GM23248 (cell line): ENCODE measurements at regions not wholly inside any gene's neighbourhood (a gene's known extent, or its start where the extent isn't known, plus 50 kb on each side); places are given as distances from the start of the nearest gene placed in this dataset.
A peak's percentile ranks its signal among the peaks of the same experiment; 100 is the strongest.

Experiments
- DNase-seq: peaks from one replicate; pipeline ENCODE4 v3.0.0-alpha.2; 2015
- H2AFZ ChIP-seq: fragments of 200-600 bp; sonication (generic); 2 replicates; pipeline ENCODE4 v1.6.1; 2016; ENCODE audit warnings: antibody characterized with exemption
- H3F3A ChIP-seq: fragments of 200-600 bp; sonication (generic); 2 replicates; pipeline ENCODE4 v1.6.1; 2016; ENCODE audit warnings: mild to moderate bottlenecking, antibody characterized with exemption, mixed run types; ENCODE audit not compliant: insufficient read depth
- H3K27ac ChIP-seq: fragments of 200-600 bp; sonication (generic); 2 replicates; pipeline ENCODE4 v1.5.1; 2016; ENCODE audit warnings: mild to moderate bottlenecking
- H3K27me3 ChIP-seq: fragments of 200-600 bp; sonication (generic); replicated peaks from 2 replicates; pipeline ENCODE4 v1.6.1; 2016; ENCODE audit warnings: mild to moderate bottlenecking; ENCODE audit not compliant: insufficient read depth
- H3K36me3 ChIP-seq: fragments of 200-600 bp; sonication (generic); 2 replicates; pipeline ENCODE4 v1.6.1; 2016; ENCODE audit warnings: low read depth, mild to moderate bottlenecking
- H3K4me1 ChIP-seq: fragments of 200-600 bp; sonication (generic); 2 replicates; pipeline ENCODE4 v1.6.1; 2016; ENCODE audit warnings: mild to moderate bottlenecking; ENCODE audit not compliant: insufficient read depth
- H3K4me2 ChIP-seq: fragments of 200-600 bp; sonication (generic); one replicate; pipeline ENCODE4 v1.6.1; 2016; ENCODE audit warnings: mild to moderate bottlenecking; ENCODE audit not compliant: unreplicated experiment
- H3K4me3 ChIP-seq: fragments of 200-600 bp; sonication (generic); 2 replicates; pipeline ENCODE4 v1.5.1; 2016; ENCODE audit warnings: mild to moderate bottlenecking
- H3K79me2 ChIP-seq: fragments of 200-600 bp; sonication (generic); 2 replicates; pipeline ENCODE4 v1.6.1; 2016; ENCODE audit warnings: mild to moderate bottlenecking; ENCODE audit not compliant: insufficient read depth
- H3K9ac ChIP-seq: fragments of 200-600 bp; sonication (generic); 2 replicates; pipeline ENCODE4 v1.6.1; 2016; ENCODE audit warnings: mild to moderate bottlenecking
- H3K9me2 ChIP-seq: fragments of 200-600 bp; sonication (generic); 2 replicates; pipeline ENCODE4 v1.6.1; 2016; ENCODE audit warnings: mixed run types, mild to moderate bottlenecking, moderate library complexity; ENCODE audit not compliant: insufficient read depth
- H3K9me3 ChIP-seq: fragments of 200-600 bp; sonication (generic); one replicate; pipeline ENCODE4 v1.6.1; 2017; ENCODE audit warnings: low read depth
- H4K20me1 ChIP-seq: fragments of 200-600 bp; sonication (generic); 2 replicates; pipeline ENCODE4 v1.6.0; 2016; ENCODE audit not compliant: insufficient read depth
- EZH2 ChIP-seq: fragments of 200-600 bp; sonication (generic); IDR thresholded peaks from 2 replicates; pipeline ENCODE4 v1.6.1; 2018; ENCODE audit warnings: antibody characterized with exemption, mild to moderate bottlenecking; ENCODE audit not compliant: insufficient read depth, poor library complexity, severe bottlenecking
- EZH2phosphoT487 ChIP-seq: fragments of 200-600 bp; sonication (generic); IDR thresholded peaks from 2 replicates; pipeline ENCODE4 v1.6.1; 2018; ENCODE audit warnings: antibody characterized with exemption, moderate library complexity, mild to moderate bottlenecking, low read depth; ENCODE audit not compliant: insufficient read depth
- WGBS, 2 experiments: methylation state at CpG; one replicate each; pipeline ENCODE4 v1.1.6; 2015 to 2017; ENCODE audit warnings: low lambda C conversion rate in 2 of 2, low coverage in 1 of 2; ENCODE audit errors: missing lambda C conversion rate in 2 of 2; 5-methylcytosine and 5-hydroxymethylcytosine counted together
- in situ Hi-C: fragments of 300-500 bp; cut with MboI; formaldehyde crosslinking; loops from 2 replicates; pipeline ENCODE4 v1.15.0; 2020

DNA sequence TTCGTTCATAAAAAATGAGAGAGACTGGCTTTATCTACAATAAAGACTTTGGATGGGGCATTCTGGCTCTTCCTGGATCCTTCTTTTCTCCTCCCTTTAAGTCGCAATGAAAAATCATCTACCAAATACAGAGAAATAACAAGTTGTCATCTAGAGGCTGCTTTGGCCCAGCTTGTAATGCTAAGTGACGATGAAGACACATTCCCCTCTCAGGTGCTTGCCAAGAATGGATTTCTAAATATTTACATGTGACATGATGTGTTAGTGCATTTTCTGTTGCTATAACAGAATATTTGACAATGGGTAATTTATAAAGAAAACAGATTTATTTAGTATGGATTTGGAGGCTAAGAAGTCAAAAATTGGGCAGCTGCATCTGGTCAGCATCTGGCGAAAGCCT is 308.6 kb upstream of the NPVF start:
- H3K79me2 ChIP-seq: no peaks in the 10 kb centered on the region
- H3K4me3 ChIP-seq: no peak overlapping the region
- H3K9ac ChIP-seq: no peak overlapping the region
- no peaks in the 10 kb centered on the region for H3K36me3 ChIP-seq
- H3K4me2 ChIP-seq: no peak overlapping the region
- H3K27me3 ChIP-seq: no peaks in the 10 kb centered on the region
- DNase-seq: no peak
- H3K4me1 ChIP-seq: no peaks in the 10 kb centered on the region
- H4K20me1 ChIP-seq: no peaks in the 10 kb centered on the region
- in situ Hi-C loops: no loop called here
- H3K27ac ChIP-seq: no peak overlapping the region
- TF ChIP-seq EZH2 (no peak), EZH2phosphoT487 (no peak)
- no peaks in the 10 kb centered on the region for H3K9me3 ChIP-seq
- 18 to 21% methylated on average over 4 of the region's 4 CpGs for WGBS, 2 experiments
- no peak overlapping the region for H2AFZ ChIP-seq
- no peaks in the 10 kb centered on the region for H3F3A ChIP-seq
- no peaks in the 10 kb centered on the region for H3K9me2 ChIP-seq

DNA sequence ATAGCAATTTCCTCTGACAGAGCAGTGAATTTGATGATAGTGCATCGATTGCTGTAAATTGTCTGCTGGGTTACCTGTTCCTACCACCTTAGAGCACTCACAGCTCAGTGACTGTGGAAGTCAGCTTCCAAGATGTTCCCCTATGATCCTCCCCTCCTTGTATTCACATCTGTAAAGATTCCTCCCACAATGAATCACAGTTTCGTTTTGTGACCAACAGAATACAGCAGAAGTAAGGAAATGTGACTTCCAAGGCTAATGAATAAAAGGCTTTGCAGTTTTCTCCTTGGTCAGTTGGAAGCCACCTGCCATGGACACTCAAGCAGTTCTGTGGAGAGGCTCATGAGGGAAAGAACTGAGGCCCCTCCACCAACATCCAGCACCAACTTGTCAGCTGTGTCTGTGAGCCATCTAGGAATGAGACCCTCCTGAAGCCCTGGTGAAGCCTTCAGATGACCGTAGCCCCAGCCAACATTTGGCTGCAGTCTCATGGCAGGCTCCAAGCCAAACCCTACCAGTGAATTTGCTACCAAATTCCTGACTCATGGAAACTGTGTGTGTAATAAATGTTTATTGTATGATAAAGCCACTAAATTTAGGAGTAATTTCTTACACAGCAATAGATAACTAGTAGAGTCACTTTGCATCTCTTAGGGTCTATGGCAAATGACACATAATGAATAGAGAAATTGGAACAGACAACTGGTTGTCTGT is 309.5 kb upstream of the NPVF start:
- Histone ChIP-seq H3K9me3 (no peaks in the 10 kb centered on the region), H4K20me1 (no peaks in the 10 kb centered on the region), H3K27me3 (no peaks in the 10 kb centered on the region), H3K36me3 (no peaks in the 10 kb centered on the region), H3K79me2 (no peaks in the 10 kb centered on the region), H3K9me2 (no peaks in the 10 kb centered on the region), H3F3A (no peaks in the 10 kb centered on the region), H3K4me1 (no peaks in the 10 kb centered on the region), H3K9ac (no peak overlapping the region), H3K27ac (no peak overlapping the region), H3K4me3 (no peak overlapping the region), H2AFZ (no peak overlapping the region), H3K4me2 (no peak overlapping the region)
- DNase-seq: peak; percentile 4
- in situ Hi-C loops: no loop called here
- 1 to 4% methylated on average over 3 of the region's 3 CpGs for whole genome bisulfite sequencing, 2 experiments
- TF ChIP-seq EZH2 (no peak), EZH2phosphoT487 (no peak)

DNA sequence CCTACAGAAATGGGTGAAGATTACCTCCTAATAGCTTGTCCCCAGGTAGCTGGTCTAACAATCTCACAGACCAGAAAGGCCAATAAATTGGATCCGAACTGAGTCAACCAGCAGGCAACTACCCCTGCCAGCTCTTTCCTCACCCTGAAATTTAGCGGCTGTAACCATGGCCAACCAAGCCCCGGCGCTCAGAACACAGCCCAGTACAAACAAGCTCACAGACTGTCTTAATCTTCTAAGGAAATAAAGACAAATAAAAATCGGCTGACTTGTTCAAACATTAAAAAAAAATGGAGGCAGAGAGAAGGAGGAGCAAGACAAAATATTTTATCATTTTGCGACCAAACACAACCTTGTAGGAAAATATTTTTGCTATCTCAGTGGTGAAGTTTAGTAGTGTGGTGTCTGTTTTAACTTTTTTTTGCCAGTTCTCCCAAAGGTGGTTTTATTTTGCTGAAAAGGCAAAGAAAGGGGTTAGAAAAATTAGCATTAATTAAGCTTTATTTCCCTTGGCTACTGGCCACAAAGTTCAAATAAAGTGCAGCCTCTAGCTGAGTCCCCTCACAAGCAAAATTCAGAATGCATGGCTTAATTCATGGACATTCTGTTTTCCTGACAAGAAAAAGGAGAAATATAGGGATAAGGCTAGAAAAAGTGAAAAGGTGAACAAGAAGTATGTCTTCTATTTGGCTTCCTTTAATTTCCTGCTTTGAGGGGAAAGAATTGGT is 313.0 kb upstream of the NPVF start:
- no peaks in the 10 kb centered on the region for H3K4me1 ChIP-seq
- DNase-seq: no peak
- no peaks in the 10 kb centered on the region for H3K27me3 ChIP-seq
- H3K9me3 ChIP-seq: no peaks in the 10 kb centered on the region
- H3K79me2 ChIP-seq: no peaks in the 10 kb centered on the region
- no peak overlapping the region for H3K27ac ChIP-seq
- WGBS, 2 experiments: 58 to 73% methylated on average over 6 of the region's 6 CpGs
- H3K9ac ChIP-seq: no peak overlapping the region
- in situ Hi-C loops: no loop called here
- H4K20me1 ChIP-seq: no peaks in the 10 kb centered on the region
- H3K9me2 ChIP-seq: no peaks in the 10 kb centered on the region
- H3K36me3 ChIP-seq: no peaks in the 10 kb centered on the region
- H3K4me3 ChIP-seq: no peak overlapping the region
- TF ChIP-seq EZH2phosphoT487: no peak
- TF ChIP-seq EZH2: no peak
- no peaks in the 10 kb centered on the region for H3F3A ChIP-seq
- H2AFZ ChIP-seq: no peak overlapping the region
- H3K4me2 ChIP-seq: no peak overlapping the region

DNA sequence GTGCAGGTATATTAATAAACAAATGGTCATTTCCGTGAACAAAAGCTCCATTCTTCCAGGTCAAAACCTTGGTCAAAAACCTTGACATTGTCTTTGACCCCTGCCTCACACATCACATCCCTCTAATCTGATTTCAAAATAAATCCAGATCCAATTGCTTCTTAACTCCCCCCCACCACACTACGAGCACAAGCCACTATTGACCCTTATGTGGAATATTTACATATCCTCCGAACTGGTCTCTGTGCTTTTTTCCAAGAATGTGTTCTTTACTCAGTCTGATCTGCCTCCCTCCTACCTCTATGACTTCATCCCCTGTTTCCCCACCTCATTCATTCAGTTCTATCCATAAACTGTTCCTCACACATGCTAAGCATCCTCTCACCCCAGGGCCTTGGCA is 313.6 kb upstream of the NPVF start:
- H3K27ac ChIP-seq: no peak overlapping the region
- no peaks in the 10 kb centered on the region for H3K27me3 ChIP-seq
- H3F3A ChIP-seq: no peaks in the 10 kb centered on the region
- no peak overlapping the region for H3K9ac ChIP-seq
- no peak overlapping the region for H3K4me3 ChIP-seq
- no peaks in the 10 kb centered on the region for H3K36me3 ChIP-seq
- no peaks in the 10 kb centered on the region for H3K79me2 ChIP-seq
- in situ Hi-C loops: no loop called here
- WGBS, 2 experiments: 37 to 39% methylated on average over 3 of the region's 3 CpGs
- no peaks in the 10 kb centered on the region for H3K4me1 ChIP-seq
- TF ChIP-seq EZH2: no peak
- no peak overlapping the region for H2AFZ ChIP-seq
- H3K4me2 ChIP-seq: no peak overlapping the region
- no peaks in the 10 kb centered on the region for H4K20me1 ChIP-seq
- H3K9me3 ChIP-seq: no peaks in the 10 kb centered on the region
- no peak for DNase-seq
- H3K9me2 ChIP-seq: no peaks in the 10 kb centered on the region
